Choroid plexus epithelial cell (primary cell): ENCODE measurements at regions not wholly inside any gene's neighbourhood (a gene's known extent, or its start where the extent isn't known, plus 50 kb on each side); places are given as distances from the start of the nearest gene placed in this dataset.
"Not testable (repeated sequence)": the region's sequence is repeated elsewhere in the genome, so short reads cannot be mapped to it uniquely, and the experiment has no call there.

Experiments used
- DNase-seq: peaks from one replicate; pipeline ENCODE4 v3.0.0-alpha.2; 2010; ENCODE audit warnings: low read depth
- H3K4me3 ChIP-seq: 2 replicates; pipeline ENCODE4 v1.5.1; 2011; ENCODE audit warnings: low read depth, mild to moderate bottlenecking, control low read depth, low read length, moderate library complexity
- CTCF ChIP-seq: conservative IDR thresholded peaks from 2 replicates; pipeline ENCODE4 v1.5.1; 2011; ENCODE audit warnings: low read depth, mild to moderate bottlenecking, control low read depth, inconsistent platforms, low read length, moderate library complexity

- DNase-seq = peak; percentile 66
- no peak overlapping the region for H3K4me3 ChIP-seq
- no peak for TF ChIP-seq CTCF
Measured at GRCh38 chr12:75692876-75693275, 181.5 kb upstream of the KRR1 start.

- no peak for TF ChIP-seq CTCF
- no peak overlapping the region for H3K4me3 ChIP-seq
- DNase-seq = peak; percentile 98
Measured at GRCh38 chr12:75690296-75690955, 179.0 kb upstream of the KRR1 start.

GRCh38 chr12:75686233-75686632 is 174.8 kb upstream of the KRR1 start:
- H3K4me3 ChIP-seq, DNase-seq: not testable (repeated sequence)

- no peak for DNase-seq
- no peak for TF ChIP-seq CTCF
- H3K4me3 ChIP-seq = no peak overlapping the region
Measured at GRCh38 chr12:75685617-75686225, 174.3 kb upstream of the KRR1 start.

- no peak for TF ChIP-seq CTCF
- H3K4me3 ChIP-seq = no peak overlapping the region
- peak; percentile 83 for DNase-seq
Measured at GRCh38 chr12:75684678-75685616, 173.5 kb upstream of the KRR1 start.

GRCh38 chr12:75683995-75684586 is 172.7 kb upstream of the KRR1 start:
- not testable (repeated sequence) for H3K4me3 ChIP-seq, DNase-seq

- H3K4me3 ChIP-seq = no peak overlapping the region
- TF ChIP-seq CTCF = no peak
- no peak for DNase-seq
Measured at GRCh38 chr12:75683220-75683619, 171.8 kb upstream of the KRR1 start.
